ENCODE measurements at regions not wholly inside any gene's neighbourhood (a gene's known extent, or its start where the extent isn't known, plus 50 kb on each side); places are given as distances from the start of the nearest gene placed in this dataset.

DNA sequence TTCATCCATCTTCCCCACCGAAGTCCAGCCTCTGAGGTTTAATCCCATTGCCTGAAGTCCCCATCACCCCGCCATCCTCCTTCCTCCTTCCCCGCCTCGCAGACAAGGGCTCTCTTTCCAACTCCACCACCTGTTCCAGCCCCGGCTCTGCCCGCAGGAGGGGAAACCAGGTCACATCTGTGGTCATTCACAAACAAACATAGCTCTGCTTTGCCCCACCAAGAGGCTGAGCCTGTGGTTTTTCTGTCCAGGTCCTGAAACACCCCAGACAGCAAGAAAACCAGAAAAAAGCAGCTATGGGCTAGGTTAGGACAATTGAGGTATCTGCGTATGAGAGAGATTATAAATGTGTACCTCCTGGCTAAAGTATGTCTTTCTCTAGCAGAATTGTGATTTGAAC, 144.7 kb downstream of the GLI2 start:
- no peak for TF ChIP-seq POLR2A (IDR thresholded peaks at IDR 0.05)
- TF ChIP-seq, protein P1, sequence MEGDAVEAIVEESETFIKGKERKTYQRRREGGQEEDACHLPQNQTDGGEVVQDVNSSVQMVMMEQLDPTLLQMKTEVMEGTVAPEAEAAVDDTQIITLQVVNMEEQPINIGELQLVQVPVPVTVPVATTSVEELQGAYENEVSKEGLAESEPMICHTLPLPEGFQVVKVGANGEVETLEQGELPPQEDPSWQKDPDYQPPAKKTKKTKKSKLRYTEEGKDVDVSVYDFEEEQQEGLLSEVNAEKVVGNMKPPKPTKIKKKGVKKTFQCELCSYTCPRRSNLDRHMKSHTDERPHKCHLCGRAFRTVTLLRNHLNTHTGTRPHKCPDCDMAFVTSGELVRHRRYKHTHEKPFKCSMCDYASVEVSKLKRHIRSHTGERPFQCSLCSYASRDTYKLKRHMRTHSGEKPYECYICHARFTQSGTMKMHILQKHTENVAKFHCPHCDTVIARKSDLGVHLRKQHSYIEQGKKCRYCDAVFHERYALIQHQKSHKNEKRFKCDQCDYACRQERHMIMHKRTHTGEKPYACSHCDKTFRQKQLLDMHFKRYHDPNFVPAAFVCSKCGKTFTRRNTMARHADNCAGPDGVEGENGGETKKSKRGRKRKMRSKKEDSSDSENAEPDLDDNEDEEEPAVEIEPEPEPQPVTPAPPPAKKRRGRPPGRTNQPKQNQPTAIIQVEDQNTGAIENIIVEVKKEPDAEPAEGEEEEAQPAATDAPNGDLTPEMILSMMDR (IDR thresholded peaks at IDR 0.05): no peak

Data from ovary (tissue), 3 donors.